GM12872 (cell line): ENCODE measurements at regions not wholly inside any gene's neighbourhood (a gene's known extent, or its start where the extent isn't known, plus 50 kb on each side); places are given as distances from the start of the nearest gene placed in this dataset.

ENCODE experiments used
- CTCF ChIP-seq: IDR thresholded peaks from 3 replicates; pipeline ENCODE4 v1.5.1; 2011; ENCODE audit warnings: low read depth, mild to moderate bottlenecking, low read length, moderate library complexity; ENCODE audit not compliant: insufficient read depth

GRCh38 chr12:13691598-13691997 is 289.8 kb downstream of the GRIN2B start:
- no peak for TF ChIP-seq CTCF

DNA sequence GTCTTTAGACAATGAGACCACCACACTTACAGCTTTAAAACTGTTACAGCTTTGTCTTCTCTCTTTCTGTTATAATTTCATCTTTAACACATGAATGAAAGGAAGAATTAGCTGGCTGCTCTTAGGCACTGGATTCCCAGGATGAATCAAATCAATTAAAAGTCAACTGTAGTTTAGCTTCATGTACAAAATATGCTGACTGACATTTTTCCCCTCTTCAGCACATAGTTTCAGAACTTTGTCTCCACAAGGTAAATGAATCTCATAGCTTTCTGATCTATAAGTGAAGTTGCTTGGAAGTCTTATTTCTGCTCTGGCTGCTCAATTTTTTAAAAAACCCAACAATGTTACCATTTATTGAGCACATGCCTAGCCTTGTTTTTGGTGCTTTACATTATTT is 293.8 kb downstream of the GRIN2B start:
- no peak for TF ChIP-seq CTCF

GRCh38 chr12:13686260-13686659 is 295.1 kb downstream of the GRIN2B start:
- no peak for TF ChIP-seq CTCF

DNA sequence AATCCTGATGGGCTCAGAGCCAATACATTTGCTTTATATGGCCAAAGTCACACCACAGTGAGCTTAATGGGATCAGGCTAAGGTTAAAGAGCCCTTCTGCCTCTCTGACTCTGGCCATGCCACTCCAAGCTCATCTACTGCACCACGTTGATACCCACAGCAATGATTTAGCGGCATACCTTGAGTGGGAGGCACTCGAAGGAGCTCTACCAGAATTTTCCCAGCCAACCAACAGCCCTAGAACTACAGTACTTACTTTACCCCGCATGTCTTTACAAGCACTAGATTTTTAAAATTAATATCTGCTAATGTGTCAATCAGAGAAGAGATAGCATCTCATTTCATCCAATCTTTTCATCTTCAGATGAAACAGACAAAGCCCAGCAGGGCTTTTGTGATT is 300.5 kb downstream of the GRIN2B start:
- no peak for TF ChIP-seq CTCF

DNA sequence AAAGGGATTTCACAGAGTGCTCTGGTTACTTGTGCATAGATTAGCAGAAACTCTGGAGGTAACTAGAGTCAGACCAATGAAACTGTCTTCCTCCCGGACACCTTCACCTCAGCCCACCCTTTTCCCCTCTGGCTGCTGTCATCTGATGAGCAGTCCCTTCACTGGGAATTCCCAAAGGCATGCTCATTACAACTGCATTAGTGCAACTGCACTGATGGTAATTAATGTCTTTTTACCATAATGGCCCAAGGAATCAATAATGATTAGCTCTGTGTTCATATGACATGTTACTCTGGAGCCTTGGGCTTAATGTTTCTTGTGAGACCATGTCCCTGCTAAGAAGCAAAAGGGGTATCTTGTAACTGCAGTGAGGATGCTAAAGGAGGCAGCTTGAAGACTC is 304.5 kb downstream of the GRIN2B start:
- TF ChIP-seq CTCF, result no peak

DNA sequence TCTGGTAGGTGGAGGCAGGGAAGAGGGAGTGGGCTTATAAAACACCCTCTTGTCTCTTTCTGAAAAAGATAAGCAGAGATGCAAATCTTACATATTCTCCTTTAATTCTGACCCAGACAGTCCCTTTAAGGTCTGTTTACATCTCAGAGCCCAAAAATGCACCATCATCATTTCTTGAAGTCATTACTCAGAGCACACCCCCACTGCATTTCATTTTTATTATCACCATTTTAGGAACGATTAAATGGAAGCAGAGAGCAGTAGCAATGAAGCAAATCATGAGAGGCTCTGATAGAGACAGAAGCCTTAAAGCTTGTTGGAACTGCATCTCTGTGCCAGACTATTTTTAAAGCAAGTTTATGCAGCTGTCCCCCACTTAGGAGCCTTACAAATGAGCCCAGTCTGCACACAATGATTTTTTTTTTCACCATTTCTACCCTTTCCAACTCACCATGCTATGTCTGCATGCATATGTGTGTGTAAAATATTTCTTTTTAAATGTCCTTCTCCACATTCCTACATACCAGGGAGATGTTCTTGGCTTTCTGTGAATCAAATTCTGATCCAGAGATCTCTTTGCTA is 311.0 kb downstream of the GRIN2B start:
- no peak for TF ChIP-seq CTCF

DNA sequence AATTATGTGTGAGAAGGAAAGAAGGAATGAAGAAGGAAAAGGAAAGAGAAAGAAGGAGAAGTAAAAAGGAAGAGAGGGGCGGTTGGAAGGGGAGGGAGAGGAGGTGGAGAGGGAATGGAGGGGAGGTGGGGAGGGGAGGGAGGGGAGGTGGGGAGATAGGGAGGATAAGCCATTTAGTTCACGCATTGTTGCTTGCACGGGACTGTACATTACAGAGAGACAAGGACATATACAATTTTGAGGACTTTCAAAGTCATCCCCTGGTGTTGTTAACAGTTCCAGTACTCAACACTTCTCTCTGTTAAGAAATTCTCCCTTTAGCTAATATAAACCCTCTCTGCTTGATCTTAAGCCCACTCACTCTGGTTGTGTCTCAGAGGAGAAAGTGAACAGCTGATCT is 312.5 kb downstream of the GRIN2B start:
- TF ChIP-seq CTCF, result no peak
